Astrocyte (in vitro differentiated cells and primary cell): ENCODE measurements at regions not wholly inside any gene's neighbourhood (a gene's known extent, or its start where the extent isn't known, plus 50 kb on each side); places are given as distances from the start of the nearest gene placed in this dataset.

Experiments used
- EZH2 ChIP-seq: IDR thresholded peaks from 2 replicates; pipeline ENCODE4 v1.6.1; 2012; ENCODE audit warnings: mild to moderate bottlenecking, low read length, inconsistent platforms; ENCODE audit not compliant: insufficient read depth
- TF ChIP-seq, protein P1 (sequence below): IDR thresholded peaks from 2 replicates; pipeline ENCODE4 v1.5.1; 2011; ENCODE audit warnings: low read depth, mild to moderate bottlenecking, inconsistent platforms, low read length, moderate library complexity; ENCODE audit not compliant: insufficient read depth

DNA sequence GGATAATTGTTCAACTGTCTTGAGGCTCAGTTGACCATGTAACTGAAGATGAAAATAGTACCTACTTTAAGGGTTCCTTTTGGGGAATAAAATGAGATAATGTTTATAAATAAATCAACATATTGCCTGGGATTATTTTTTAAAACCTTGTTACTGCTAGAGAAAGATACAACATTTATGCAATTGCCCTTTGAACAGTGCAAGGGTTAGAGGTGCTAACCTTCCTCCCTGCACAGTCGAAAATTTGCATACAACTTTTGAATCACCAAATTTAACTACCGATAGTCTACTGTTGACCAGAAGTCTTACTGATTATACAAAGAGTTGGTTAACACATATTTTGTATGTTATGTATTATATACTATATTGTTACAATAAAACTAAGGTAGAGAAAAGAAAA is 750.0 kb downstream of the EFNB2 start:
- TF ChIP-seq EZH2 = no peak
- TF ChIP-seq, protein P1, sequence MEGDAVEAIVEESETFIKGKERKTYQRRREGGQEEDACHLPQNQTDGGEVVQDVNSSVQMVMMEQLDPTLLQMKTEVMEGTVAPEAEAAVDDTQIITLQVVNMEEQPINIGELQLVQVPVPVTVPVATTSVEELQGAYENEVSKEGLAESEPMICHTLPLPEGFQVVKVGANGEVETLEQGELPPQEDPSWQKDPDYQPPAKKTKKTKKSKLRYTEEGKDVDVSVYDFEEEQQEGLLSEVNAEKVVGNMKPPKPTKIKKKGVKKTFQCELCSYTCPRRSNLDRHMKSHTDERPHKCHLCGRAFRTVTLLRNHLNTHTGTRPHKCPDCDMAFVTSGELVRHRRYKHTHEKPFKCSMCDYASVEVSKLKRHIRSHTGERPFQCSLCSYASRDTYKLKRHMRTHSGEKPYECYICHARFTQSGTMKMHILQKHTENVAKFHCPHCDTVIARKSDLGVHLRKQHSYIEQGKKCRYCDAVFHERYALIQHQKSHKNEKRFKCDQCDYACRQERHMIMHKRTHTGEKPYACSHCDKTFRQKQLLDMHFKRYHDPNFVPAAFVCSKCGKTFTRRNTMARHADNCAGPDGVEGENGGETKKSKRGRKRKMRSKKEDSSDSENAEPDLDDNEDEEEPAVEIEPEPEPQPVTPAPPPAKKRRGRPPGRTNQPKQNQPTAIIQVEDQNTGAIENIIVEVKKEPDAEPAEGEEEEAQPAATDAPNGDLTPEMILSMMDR = no peak
